Epithelial cell of prostate (primary cell): ENCODE measurements at regions not wholly inside any gene's neighbourhood (a gene's known extent, or its start where the extent isn't known, plus 50 kb on each side); places are given as distances from the start of the nearest gene placed in this dataset.
"Not testable (repeated sequence)": the region's sequence is repeated elsewhere in the genome, so short reads cannot be mapped to it uniquely, and the experiment has no call there.

Source experiments
- DNase-seq: peaks from one replicate; pipeline ENCODE4 v3.0.0-alpha.2; 2011; ENCODE audit warnings: low read depth, low spot score
- H3K27ac ChIP-seq: fragments of 450-650 bp; 2 replicates; pipeline ENCODE4 v1.5.1; 2017; ENCODE audit warnings: mild to moderate bottlenecking

DNA sequence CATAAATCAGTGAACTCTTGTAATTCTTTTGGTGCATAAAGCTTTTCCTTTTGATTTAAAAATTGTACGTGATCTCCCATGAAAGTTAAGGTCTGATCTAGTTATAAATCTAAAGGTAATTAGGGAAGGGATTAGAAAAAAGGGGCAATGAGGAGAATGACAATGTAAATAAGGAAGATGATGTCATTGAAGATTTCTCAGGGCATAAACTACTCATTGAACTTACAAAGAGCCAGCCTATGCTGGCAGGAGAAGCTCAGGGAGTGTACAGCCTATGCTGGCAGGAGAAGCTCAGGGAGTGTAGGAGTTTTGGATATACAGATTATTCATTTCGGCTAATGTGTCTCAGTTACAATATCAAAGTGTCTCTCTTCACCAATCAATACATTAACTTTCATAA lies 1533.5 kb upstream of the ADGRL3 start:
- no peak for DNase-seq
- no peak overlapping the region for H3K27ac ChIP-seq

DNA sequence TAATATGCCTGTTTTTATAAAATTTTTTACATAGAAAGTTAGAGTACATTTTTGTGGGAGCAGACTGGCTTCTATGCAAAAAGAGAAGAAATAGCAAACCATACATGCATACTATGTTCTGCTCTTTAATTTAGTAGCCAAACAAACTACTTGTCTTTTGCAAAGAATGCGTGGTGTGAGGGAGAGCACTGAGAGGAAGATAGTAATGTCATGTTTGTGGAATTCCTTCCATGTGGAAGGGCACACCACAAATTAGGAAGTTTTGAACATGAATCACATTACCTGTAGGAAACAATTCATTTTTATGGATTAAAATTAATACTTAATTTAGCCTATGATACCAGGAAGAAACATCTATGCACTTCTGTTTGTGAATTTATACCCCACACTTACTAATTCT lies 1529.1 kb upstream of the ADGRL3 start:
- no peak for DNase-seq

DNA sequence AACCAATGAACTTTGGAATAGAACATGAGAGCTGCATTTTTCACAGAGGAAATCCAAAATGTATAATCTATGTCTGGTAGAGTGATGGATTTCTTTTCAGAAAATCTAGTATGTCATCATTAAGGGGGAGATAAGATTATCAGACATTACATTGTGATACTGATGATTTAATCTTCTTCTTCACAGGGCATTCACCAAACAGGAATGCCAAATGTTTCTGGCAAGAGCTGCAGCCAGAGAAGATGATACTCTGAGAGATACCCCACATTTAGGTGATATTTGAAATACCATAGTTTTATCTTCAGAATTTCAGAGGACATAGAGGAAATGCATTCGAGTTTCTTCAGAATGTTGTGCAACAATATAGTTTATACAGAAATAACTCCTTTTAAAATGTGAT lies 1523.7 kb upstream of the ADGRL3 start:
- no peak overlapping the region for H3K27ac ChIP-seq
- DNase-seq: no peak

More for the DNA sequence above, 1529.1 kb upstream of the ADGRL3 start:
- no peak overlapping the region for H3K27ac ChIP-seq

DNA sequence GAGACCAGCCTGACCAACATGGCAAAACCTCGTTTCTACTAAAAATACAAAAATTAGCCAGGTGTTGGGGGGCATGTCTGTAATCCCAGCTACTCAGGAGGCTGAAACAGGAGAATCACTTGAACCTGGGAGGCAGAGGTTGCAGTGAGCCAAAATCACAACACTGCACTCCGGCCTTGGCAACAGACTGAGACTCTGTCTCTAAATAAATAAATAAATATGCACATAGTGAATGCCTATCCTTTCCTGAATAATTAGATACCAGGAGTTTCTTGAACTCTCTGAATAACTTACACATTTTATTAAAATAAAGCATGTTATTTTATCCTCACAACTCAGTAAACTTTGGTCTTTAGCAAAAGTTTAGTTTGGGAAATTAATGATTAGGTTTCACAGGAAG lies 1523.1 kb upstream of the ADGRL3 start:
- H3K27ac ChIP-seq, DNase-seq: not testable (repeated sequence)

DNA sequence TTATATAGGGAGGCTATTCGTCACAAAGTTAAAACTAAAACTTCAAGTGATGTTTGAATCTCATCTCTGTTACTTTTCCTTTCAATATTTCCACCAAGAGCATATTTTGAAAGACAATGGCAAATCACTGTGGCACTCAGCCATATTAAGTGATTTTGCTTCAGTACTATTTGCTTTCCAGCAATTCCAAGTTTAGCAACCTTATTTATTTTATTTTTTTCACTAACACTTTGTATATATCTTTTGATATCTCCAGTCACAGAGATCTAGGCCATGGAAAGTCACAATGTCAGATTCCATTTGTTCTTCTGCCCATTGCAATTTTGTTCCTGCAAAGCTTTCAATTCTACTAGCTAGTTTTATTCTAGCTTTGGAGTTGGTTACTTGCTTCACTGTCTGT lies 1514.5 kb upstream of the ADGRL3 start:
- no peak overlapping the region for H3K27ac ChIP-seq
- DNase-seq: no peak

DNA sequence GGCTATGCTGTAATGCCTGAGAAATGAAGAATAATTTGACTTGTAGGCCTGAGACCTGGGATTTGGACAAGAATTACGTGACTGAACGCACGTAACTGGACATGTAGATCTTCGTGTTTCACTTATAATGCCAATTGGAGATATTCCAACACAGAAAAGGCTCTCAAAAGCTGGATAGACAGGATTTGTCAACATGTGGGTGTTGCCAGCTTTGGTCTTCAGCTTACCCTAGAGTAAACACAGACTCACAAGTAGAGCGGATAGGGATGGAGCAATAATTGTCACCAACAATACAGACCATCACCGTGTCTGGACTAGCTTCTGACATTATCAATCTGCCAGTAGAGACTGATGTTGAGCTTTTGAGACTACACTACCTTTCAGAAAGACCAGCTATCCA lies 1511.0 kb upstream of the ADGRL3 start:
- DNase-seq: no peak
- no peak overlapping the region for H3K27ac ChIP-seq

DNA sequence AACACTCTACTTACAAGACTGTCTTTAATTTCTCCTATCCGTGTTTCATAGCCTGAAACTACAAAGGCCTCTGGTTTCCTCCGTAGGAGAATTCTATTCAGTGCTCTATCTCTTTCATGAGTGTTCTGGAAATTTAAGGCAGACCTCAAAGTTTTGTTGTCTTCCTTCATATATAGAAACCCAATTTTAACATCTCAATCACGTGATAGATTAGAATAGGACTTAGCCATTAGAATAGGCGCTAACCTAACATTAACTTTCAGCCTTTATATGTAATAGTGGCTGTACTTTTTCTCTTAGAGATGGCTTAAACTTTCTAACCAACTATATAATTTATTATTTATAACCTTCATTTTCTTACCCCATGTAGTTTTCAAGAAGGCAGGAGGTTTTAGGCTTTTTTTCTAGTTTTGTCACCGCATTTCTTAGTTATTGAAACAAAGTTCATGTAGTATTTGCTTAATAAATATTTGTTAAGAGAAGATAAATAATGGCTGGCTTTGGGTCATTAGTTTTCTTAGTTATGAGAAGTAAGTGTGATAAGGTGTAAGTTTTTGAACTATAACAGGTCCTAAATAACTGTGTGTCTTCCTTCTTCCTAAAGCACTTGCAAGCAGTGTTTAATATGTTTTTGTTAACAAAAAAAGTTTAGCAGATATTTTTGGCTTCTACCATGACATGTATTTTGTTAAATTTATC lies 1504.6 kb upstream of the ADGRL3 start:
- DNase-seq: no peak
- no peak overlapping the region for H3K27ac ChIP-seq

DNA sequence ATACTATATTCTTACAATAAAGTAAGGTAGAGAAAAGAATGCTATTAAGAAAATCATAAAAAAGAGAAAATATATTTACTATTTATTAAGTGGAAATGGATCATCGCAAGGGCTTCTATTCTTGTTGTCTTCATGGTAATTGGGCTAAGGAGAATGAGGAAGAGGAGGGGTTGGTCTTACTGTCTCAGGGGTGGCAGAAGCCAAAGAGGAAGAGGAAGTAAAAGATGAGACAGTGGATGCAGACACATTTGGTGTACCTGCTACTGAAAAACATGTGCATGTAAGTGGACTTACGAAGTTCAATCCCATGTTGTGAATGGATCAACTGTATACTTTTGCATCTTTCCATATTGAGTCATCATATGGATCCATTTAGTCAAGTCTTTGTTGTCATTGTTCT lies 1502.1 kb upstream of the ADGRL3 start:
- no peak for DNase-seq
- H3K27ac ChIP-seq: no peak overlapping the region

DNA sequence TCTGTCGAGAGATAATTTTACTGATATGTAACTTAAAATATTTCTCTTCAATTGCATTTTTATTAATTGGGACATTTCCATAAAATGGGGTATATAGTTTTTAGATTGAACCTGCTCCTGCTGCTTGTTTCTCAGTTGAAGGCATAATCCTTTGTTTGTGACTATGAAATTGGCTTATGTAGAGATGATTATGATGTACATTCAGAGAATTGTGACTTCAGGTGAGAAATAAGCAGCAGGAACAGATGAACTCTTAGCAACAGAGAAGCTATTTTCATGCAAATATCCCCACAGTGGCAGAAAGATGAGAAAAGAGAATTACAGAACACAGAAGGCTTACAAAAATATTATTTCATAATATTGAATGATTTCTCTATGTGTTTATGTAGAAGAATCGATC lies 1499.5 kb upstream of the ADGRL3 start:
- no peak for DNase-seq
- H3K27ac ChIP-seq: no peak overlapping the region

DNA sequence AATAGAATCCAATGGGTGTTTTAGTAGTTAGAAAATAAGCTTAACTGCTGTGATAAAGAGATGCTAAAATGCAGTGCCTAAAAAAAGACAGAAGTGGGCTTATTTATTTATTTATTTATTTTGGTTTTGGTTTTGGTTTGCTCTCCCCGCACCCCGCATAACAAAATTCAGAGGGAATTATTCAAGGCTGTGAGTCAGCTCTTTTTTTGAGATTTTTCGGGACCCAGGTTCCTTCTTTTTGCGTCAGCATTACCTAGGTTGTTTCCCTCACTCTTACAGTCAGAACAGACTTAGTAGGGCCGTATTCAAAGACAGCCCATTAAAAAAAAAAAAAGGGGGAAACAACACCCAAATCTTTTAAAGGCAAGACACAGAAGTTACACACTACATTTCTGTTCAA lies 1495.5 kb upstream of the ADGRL3 start:
- H3K27ac ChIP-seq: no peak overlapping the region
- no peak for DNase-seq

DNA sequence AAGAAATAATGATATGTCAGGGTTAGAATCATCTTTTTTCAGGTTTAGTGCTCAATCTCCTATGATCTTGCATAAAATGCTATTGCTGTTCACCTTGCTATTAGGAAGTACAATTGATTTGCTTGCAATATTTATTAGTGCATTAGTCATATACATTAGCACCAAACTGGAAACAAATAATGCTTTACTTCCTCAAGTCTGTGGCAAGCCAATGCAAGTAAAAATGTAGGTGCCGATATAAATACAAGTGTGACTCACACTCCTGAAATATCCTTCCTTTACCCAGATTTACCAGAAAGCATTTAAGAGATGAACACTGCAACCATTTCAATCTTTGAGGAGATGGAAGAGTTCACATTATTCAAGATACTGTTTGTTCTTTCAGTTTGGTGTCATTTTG lies 1487.7 kb upstream of the ADGRL3 start:
- no peak for DNase-seq
- H3K27ac ChIP-seq: no peak overlapping the region

DNA sequence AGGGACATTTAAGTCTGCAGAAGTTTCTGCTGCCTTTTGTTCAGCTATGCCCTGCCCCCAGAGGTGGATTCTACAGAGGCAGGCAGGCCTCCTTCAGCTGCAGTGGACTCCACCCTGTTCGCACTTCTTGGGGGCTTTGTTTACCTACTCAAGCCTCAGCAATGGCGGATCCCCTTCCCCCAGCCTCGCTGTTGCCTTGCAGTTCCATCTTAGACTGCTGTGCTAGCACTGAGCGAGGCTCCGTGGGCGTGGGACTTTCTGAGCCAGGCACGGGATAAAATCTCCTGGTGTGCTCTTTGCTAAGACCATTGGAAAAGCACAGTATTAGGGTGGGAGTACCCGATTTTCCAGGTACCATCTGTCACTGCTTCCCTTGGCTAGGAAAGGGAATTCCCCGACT lies 1475.8 kb upstream of the ADGRL3 start:
- DNase-seq, H3K27ac ChIP-seq: not testable (repeated sequence)

DNA sequence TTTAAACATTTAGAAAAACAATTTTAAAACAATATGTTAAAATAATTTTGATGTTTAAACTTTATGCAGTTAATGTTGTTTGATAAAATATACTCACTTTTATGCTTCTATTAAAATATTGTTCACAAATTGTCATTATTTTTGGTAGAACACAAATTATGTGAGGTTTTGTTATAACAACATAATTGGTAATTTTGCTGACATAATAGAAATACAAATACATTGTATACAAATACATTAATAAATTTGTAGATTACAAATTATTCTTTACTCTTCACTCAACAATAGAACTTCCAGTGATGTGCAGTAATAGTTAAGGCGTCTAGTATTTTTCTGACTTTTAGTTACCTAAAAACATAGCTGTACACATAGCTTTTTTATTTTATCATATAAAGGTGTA lies 1472.4 kb upstream of the ADGRL3 start:
- H3K27ac ChIP-seq: no peak overlapping the region
- no peak for DNase-seq

DNA sequence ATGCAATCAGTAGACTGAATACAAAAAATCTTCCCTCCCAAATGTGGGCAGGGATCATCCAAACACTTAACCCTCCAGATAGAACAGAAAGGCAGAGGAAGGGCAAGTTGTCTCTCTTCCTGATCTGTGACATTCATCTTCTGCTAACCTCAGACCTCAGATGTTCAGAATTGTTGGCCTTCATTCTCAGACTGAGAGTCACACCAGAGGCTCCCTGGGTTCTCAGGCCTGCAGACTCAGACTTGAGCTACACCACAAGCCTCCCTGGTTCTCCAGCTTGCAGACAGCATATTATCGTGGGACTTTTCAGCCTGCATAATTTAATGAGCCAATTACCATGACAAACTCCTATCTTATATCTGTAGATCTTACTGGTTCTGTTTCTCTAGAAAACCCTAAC lies 1471.6 kb upstream of the ADGRL3 start:
- no peak for DNase-seq
- H3K27ac ChIP-seq: no peak overlapping the region

DNA sequence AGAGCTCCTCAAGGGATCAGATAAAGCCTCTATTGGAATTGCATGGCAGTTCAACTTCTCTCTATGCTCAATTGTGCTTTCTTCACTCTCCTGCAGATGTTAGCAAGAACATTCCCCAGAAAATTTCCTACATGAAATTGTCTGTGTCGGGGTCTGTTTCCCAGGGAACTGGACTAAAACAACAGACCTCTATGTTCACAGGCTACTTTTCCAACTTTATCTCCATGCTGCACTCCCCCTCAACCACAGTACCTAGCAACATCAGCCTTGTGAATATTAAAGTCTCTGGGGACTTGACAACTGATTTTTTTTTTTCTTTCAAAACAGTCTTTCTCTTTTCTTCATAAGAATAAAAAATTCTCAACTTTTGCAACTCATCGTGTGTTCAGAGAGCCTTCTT lies 1470.8 kb upstream of the ADGRL3 start:
- DNase-seq: no peak
- H3K27ac ChIP-seq: no peak overlapping the region

DNA sequence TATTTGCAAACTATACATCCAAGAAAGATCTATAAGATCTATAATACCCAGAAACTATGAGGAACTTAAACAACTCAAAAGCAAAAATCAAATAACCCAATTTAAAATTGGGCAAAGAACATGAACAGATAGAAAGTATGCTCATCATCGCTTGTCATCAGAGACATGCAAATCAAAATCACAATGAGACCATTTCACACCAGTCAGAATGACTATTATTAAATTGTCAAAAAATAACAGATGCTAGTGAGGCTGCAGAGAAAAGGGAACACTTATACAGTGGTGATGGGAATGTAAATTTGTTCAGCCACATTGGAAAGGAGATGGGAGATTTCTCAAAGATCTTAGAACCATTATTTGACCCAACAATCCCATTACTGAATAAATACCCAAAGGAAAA lies 1451.7 kb upstream of the ADGRL3 start:
- H3K27ac ChIP-seq: no peak overlapping the region
- no peak for DNase-seq

DNA sequence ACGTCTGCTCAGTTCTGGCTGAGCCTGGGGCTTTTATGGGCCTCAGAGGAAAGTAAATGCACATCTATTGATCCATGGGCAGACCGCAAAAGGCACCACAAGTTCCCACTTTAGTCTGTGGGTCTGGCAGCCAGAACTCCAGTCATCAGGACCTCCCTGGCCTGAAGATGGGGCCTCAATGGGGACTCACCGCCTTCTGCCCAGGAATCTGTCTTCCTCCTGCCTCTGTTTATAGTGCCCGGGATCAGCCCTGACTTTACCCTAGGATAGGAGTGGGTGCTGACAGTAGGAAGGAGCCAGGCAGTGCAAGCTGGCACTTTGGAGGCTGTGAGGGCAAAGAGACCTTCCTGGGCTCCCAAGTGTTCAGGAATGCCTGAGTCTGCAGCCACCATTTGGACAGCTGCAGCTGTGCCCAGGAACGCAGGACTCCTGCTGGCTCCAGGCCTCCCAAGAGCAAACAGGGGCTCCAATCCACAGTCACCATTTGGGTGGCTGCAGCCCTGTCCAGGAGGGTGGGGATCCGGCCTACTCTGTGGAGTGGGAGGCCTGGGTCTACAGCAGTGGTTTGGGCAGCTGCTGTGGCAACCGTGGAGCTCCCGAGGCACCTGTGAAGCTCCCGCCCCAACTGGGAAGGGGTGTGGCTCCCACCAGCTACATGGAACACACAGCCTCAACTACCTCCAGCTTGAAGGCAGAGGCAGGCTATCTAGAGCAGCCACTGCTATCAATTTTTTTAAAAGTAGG lies 1440.9 kb upstream of the ADGRL3 start:
- DNase-seq: no peak
- no peak overlapping the region for H3K27ac ChIP-seq

DNA sequence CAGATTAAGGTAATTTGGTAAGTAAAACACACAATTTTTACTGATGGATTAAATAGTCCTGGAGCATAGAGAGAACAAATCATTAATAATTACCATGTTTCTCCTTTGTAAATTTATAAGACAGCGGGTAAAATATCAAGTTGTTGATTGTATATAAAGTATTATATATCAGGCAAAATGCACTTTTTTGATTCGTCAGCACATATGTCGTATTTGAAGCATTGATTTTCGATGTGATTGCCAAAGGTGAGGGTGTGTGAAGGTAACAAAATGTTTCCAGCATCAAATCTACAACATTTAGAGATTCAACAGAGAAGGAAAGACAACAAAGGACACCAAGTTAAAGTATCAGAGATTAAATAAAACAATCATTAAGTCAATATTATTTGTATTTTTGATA lies 1437.8 kb upstream of the ADGRL3 start:
- no peak overlapping the region for H3K27ac ChIP-seq
- no peak for DNase-seq

DNA sequence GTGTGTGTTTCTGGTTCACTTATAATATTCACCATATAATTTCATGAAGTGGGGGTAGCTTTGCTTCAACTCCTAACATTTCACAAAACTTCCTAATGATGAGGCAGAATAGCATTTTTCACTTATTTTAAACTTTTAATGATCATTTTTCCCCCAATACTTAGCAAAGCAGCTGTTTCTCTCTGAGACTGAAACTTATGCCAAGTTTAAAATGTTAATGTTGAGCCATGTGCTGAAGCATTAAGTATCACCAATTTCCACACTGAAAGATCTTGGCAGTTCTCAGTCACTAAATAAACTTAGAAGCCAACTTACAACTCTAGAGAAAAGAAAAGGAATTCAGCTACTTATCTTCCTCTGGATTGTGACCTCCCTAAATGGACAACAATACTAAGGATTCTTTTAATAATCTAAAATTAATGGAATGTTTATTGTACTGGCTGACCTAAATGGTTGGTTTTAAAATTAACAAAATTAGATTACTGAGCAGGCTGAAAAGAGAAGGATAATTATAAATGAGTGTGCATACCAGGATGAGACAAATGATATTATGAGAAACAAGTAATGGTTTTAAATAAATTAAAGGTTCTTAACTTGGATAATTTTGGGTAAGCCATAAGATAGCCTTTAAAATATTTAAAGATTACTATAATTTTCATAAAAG lies 1429.4 kb upstream of the ADGRL3 start:
- no peak for DNase-seq
- H3K27ac ChIP-seq: no peak overlapping the region

DNA sequence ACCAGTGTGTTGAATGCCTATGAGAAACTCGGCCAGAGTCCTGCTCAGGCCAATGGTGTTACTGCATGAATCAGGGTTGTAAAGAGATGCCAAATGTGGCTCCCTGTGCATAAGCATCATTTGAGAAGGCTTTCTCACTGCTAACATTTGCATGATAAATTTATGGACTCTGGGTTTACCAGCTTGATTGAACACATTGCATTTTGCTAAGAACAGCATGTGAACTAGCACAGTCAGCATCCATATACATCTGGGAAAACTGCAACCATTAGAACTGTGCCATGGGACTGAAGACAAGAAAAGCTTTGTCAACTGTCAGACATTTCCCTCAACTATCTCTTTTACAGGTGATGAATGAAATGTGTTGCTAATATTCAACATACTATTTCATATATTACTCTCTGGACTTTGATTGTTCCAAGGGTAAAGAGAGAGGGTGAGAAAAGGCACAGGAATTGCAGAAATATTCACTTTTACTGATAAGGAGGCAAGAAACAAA lies 1427.4 kb upstream of the ADGRL3 start:
- no peak for DNase-seq
- H3K27ac ChIP-seq: no peak overlapping the region

DNA sequence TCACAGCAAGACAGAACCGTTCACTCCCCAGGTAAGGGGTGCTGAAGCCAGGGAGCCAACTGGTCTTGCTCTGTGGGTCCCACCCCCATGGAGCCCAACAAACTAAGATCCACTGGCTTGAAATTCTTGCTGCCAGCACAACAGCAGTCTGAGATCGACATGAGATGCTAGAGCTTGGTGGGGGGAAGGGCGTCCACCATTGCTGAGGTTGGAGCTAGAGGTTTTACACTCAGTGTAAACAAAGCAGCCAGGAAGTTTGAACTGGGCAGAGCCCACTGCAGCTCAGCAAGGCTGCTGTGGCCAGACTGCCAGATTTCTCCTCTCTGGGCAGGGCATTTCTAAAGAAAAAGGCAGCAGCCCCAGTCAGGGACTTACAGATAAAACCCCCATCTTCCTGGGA lies 1419.9 kb upstream of the ADGRL3 start:
- H3K27ac ChIP-seq, DNase-seq: not testable (repeated sequence)
